HL-60 (cell line): ENCODE measurements at regions not wholly inside any gene's neighbourhood (a gene's known extent, or its start where the extent isn't known, plus 50 kb on each side); places are given as distances from the start of the nearest gene placed in this dataset.

Experiments used
- DNase-seq, 2 experiments: peaks; one replicate each; pipeline ENCODE4 v3.0.0-alpha.2; 2010 to 2020; ENCODE audit warnings: low read depth in 1 of 2, low spot score in 1 of 2
- H3K27ac ChIP-seq: fragments of 250-450 bp; sonication (Bioruptor Pico); replicated peaks from 2 replicates; pipeline ENCODE4 v1.5.1; 2020; ENCODE audit warnings: mild to moderate bottlenecking, moderate library complexity
- H3K27me3 ChIP-seq: fragments of 250-450 bp; sonication (Bioruptor Pico); 2 replicates; pipeline ENCODE4 v1.5.1; 2021; ENCODE audit warnings: mild to moderate bottlenecking, moderate library complexity; ENCODE audit not compliant: insufficient read depth, poor library complexity, severe bottlenecking
- H3K4me3 ChIP-seq: replicated peaks from 2 replicates; pipeline ENCODE4 v1.5.1; 2011; ENCODE audit warnings: mild to moderate bottlenecking, control low read depth, low read length; ENCODE audit not compliant: insufficient read depth
- CTCF ChIP-seq: IDR thresholded peaks from one replicate; pipeline ENCODE4 v1.5.1; 2011; ENCODE audit warnings: low read length, control low read depth, inconsistent platforms; ENCODE audit not compliant: insufficient read depth
- GABPA ChIP-seq: IDR thresholded peaks from 2 replicates; pipeline ENCODE4 v1.6.1; 2012; ENCODE audit warnings: low read depth
- POLR2AphosphoS5 ChIP-seq: IDR thresholded peaks from 2 replicates; pipeline ENCODE4 v1.6.1; 2012; ENCODE audit warnings: low read depth
- REST ChIP-seq: IDR thresholded peaks from 2 replicates; pipeline ENCODE4 v1.6.1; 2012; ENCODE audit warnings: low read depth; ENCODE audit not compliant: insufficient replicate concordance
- SPI1 ChIP-seq: IDR thresholded peaks from 2 replicates; pipeline ENCODE4 v1.6.1; 2012; ENCODE audit warnings: low read depth, mild to moderate bottlenecking, borderline replicate concordance

- H3K27me3 ChIP-seq = no peaks in the 10 kb centered on the region
- peak in 1 of 2 experiments; percentile 39 for DNase-seq
- H3K4me3 ChIP-seq = no peak overlapping the region
- no peak overlapping the region for H3K27ac ChIP-seq
- no peak for TF ChIP-seq POLR2AphosphoS5
- peak; percentile 87 for TF ChIP-seq CTCF
Observed at GRCh38 chr3:161851941-161852566, 355.4 kb downstream of the OTOL1 start.

DNA sequence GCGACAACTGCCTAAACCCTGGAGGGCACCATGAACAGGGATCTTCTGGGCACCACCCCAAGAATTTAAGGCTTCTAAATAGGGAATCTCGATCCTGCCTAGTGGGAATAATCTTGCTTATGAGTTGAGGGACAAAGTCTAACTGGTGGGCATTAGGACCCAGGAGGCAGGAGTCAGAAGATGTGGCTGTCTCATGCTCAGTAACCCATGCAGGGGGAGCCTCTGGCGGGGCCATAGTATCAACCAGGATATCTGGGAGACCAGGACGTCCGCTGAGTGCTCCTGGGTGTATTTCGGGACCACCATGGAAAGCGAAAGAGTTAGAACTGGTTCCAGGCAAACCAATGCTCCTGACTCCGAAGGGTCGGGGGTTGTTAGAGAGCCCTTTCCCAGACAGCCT, 356.1 kb downstream of the OTOL1 start:
- TF ChIP-seq REST (no peak), POLR2AphosphoS5 (no peak), CTCF (no peak), GABPA (no peak), SPI1 (no peak)
- H3K4me3 ChIP-seq = no peak overlapping the region
- no peak for DNase-seq
- H3K27ac ChIP-seq = no peak overlapping the region
- no peaks in the 10 kb centered on the region for H3K27me3 ChIP-seq

DNA sequence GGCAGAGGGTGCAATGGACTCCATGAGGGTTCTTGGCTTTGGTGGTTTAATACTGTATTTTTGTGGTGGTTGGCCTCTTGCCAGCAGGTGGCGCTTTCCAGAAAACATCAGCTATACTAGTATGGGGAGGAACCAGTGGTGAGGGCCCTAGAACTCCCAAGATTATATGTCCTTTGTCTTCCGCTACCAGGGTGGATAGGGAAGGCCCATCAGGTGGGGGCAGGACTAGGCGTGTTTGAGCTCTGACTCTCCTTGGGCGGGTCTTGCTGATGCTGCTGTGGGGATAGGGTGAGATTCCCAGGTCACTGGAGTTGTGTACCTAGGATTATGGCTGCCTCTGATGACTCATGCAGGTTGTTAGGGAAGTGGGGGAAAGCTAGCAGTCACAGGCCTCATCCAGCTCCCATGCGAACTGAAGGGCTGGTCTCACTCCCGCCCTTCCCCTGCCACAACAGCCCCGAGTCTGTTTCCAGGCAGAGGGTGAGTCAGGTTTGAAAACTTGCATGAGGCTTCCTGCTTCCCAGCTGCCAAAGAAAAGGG, 357.7 kb downstream of the OTOL1 start:
- no peak overlapping the region for H3K4me3 ChIP-seq
- TF ChIP-seq POLR2AphosphoS5 (no peak), GABPA (no peak), SPI1 (no peak), REST (no peak), CTCF (peak; percentile 6)
- no peak overlapping the region for H3K27ac ChIP-seq
- DNase-seq = peak in 1 of 2 experiments; percentile 26
- no peaks in the 10 kb centered on the region for H3K27me3 ChIP-seq

DNA sequence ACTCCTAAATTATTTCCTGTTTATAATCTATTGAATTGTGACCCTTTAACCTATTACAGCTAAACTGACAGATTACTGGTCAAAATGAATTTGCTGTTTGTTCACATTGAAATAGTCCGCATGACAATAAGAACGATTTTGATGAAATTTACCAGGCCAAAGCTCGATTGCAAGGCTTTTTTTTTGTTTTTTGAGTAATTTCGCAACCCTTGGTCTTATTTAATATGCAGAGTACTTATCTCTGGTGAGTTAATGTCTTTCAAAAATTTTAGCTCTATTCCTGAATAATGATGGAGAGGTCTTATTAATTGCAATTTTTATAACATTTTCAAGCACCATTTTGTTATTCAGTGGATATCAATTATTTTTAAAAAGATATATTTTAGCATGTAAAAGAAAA, 362.4 kb downstream of the OTOL1 start:
- TF ChIP-seq REST (no peak), SPI1 (no peak), CTCF (no peak)
- Histone ChIP-seq H3K27ac (no peak overlapping the region), H3K4me3 (no peak overlapping the region), H3K27me3 (no peaks in the 10 kb centered on the region)
- no peak for DNase-seq
